KMS-11 (cell line): ENCODE measurements at regions not wholly inside any gene's neighbourhood (a gene's known extent, or its start where the extent isn't known, plus 50 kb on each side); places are given as distances from the start of the nearest gene placed in this dataset.

Experiments used
- H2AFZ ChIP-seq: fragments of 200-600 bp; sonication (generic); 2 replicates; pipeline ENCODE4 v1.6.1; 2016; ENCODE audit warnings: antibody characterized with exemption, mixed run types, low read depth
- H3K27ac ChIP-seq: fragments of 200-600 bp; sonication (generic); 2 replicates; pipeline ENCODE4 v1.6.1; 2016; ENCODE audit warnings: mild to moderate bottlenecking, mixed run types
- H3K27me3 ChIP-seq: fragments of 200-600 bp; sonication (generic); 2 replicates; pipeline ENCODE4 v1.6.1; 2017; ENCODE audit warnings: mild to moderate bottlenecking, low read depth, mixed run types, moderate library complexity; ENCODE audit not compliant: insufficient read depth
- H3K36me3 ChIP-seq: fragments of 200-600 bp; sonication (generic); 2 replicates; pipeline ENCODE4 v1.6.1; 2017; ENCODE audit warnings: mild to moderate bottlenecking, mixed run types; ENCODE audit not compliant: insufficient read depth
- H3K4me1 ChIP-seq: fragments of 200-600 bp; sonication (generic); 2 replicates; pipeline ENCODE4 v1.6.1; 2016; ENCODE audit warnings: mild to moderate bottlenecking, low read depth, mixed run types; ENCODE audit not compliant: poor library complexity, severe bottlenecking
- H3K4me2 ChIP-seq: fragments of 200-600 bp; sonication (generic); 2 replicates; pipeline ENCODE4 v1.7.0; 2016; ENCODE audit warnings: mild to moderate bottlenecking, mixed run types
- H3K4me3 ChIP-seq: fragments of 200-600 bp; sonication (generic); IDR thresholded peaks from 2 replicates; pipeline ENCODE4 v1.6.1; 2017; ENCODE audit warnings: low read depth, low read length, mixed read lengths; ENCODE audit not compliant: insufficient read depth
- H3K79me2 ChIP-seq: fragments of 200-600 bp; sonication (generic); 2 replicates; pipeline ENCODE4 v1.6.1; 2016; ENCODE audit warnings: low read depth, mixed run types; ENCODE audit not compliant: insufficient read depth
- H3K9ac ChIP-seq: fragments of 200-600 bp; sonication (generic); 2 replicates; pipeline ENCODE4 v1.6.1; 2016; ENCODE audit warnings: mild to moderate bottlenecking, mixed run types
- H4K20me1 ChIP-seq: fragments of 200-600 bp; sonication (generic); 2 replicates; pipeline ENCODE4 v1.6.1; 2016; ENCODE audit warnings: mild to moderate bottlenecking, mixed run types; ENCODE audit not compliant: insufficient read depth
- TF ChIP-seq, protein P1 (sequence below): fragments of 200-600 bp; sonication (generic); conservative IDR thresholded peaks from 2 replicates; pipeline ENCODE4 v1.6.1; 2017; ENCODE audit warnings: low read depth, mild to moderate bottlenecking, antibody characterized with exemption, low read length, moderate library complexity, mixed read lengths

DNA sequence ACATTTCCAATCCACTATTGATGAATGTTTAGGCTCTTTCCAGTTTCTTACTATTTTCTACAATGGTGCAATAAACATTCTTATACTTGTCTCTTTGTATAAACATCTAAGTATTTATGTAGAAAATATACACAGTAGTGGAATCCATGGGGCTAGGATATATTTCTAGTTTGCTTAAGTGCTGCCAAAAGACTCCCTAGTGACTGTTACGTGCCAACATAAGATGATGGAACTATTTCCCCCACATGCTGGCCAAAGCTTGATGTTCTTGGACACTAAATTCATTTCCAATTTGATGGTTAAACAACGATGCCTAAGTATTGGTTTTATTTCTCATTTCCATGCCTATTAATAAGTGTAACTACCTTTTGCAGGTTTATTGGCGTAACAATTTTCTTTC, 378.4 kb upstream of the HNRNPA3 start:
- Histone ChIP-seq H4K20me1 (no peaks in the 10 kb centered on the region), H3K36me3 (no peaks in the 10 kb centered on the region), H2AFZ (no peak overlapping the region), H3K9ac (no peak overlapping the region), H3K4me1 (no peaks in the 10 kb centered on the region), H3K4me2 (no peak overlapping the region), H3K79me2 (no peaks in the 10 kb centered on the region), H3K27ac (no peak overlapping the region), H3K4me3 (no peak overlapping the region), H3K27me3 (no peaks in the 10 kb centered on the region)
- TF ChIP-seq, protein P1, sequence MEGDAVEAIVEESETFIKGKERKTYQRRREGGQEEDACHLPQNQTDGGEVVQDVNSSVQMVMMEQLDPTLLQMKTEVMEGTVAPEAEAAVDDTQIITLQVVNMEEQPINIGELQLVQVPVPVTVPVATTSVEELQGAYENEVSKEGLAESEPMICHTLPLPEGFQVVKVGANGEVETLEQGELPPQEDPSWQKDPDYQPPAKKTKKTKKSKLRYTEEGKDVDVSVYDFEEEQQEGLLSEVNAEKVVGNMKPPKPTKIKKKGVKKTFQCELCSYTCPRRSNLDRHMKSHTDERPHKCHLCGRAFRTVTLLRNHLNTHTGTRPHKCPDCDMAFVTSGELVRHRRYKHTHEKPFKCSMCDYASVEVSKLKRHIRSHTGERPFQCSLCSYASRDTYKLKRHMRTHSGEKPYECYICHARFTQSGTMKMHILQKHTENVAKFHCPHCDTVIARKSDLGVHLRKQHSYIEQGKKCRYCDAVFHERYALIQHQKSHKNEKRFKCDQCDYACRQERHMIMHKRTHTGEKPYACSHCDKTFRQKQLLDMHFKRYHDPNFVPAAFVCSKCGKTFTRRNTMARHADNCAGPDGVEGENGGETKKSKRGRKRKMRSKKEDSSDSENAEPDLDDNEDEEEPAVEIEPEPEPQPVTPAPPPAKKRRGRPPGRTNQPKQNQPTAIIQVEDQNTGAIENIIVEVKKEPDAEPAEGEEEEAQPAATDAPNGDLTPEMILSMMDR, result no peak

DNA sequence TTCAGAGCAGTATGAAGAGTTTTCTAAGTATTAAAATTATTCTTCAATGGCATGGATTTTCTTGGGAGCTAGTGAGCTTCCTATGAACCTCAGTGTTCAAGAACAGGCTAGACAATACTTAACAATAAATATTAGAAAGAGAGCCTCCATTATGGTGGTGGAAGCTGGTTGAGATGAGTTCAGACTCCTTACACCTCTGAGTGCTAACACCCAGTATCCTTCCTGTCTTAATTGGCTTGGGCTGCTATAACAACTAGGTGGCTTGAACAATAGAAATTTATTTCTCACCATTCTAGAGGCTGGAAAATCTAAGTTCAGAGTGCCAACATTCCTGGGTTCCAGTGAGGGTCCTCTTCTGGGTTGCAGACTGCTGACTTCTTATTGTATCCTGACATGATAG, 369.4 kb upstream of the HNRNPA3 start:
- no peak overlapping the region for H3K4me3 ChIP-seq
- TF ChIP-seq, protein P1, result no peak
- no peaks in the 10 kb centered on the region for H3K36me3 ChIP-seq
- H2AFZ ChIP-seq, result no peak overlapping the region
- H3K9ac ChIP-seq, result no peak overlapping the region
- no peaks in the 10 kb centered on the region for H4K20me1 ChIP-seq
- no peak overlapping the region for H3K27ac ChIP-seq
- no peaks in the 10 kb centered on the region for H3K27me3 ChIP-seq
- H3K4me1 ChIP-seq, result no peaks in the 10 kb centered on the region
- no peak overlapping the region for H3K4me2 ChIP-seq
- no peaks in the 10 kb centered on the region for H3K79me2 ChIP-seq

DNA sequence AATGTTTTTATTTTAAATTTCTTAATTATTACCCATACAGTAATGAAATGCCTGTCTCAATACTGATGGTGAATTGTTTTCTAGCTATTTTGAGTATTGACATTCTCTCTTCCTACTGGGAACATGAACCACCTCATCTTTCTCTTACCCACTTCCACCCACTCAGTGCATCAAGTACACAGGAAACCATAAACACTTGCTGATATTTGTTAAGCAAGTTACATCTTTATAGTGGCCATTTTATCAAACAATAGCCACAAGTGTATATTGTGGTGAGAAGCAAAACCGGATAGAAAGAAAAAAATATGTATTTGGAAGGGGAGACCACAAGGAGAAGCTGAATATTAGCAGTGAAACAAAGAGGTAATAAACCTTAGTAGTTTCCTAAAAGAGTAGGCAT, 368.1 kb upstream of the HNRNPA3 start:
- H3K4me3 ChIP-seq, result no peak overlapping the region
- no peak overlapping the region for H3K9ac ChIP-seq
- H3K79me2 ChIP-seq, result no peaks in the 10 kb centered on the region
- TF ChIP-seq, protein P1, result no peak
- no peaks in the 10 kb centered on the region for H3K4me1 ChIP-seq
- no peaks in the 10 kb centered on the region for H3K27me3 ChIP-seq
- no peaks in the 10 kb centered on the region for H3K36me3 ChIP-seq
- no peak overlapping the region for H3K4me2 ChIP-seq
- no peaks in the 10 kb centered on the region for H4K20me1 ChIP-seq
- no peak overlapping the region for H3K27ac ChIP-seq
- H2AFZ ChIP-seq, result no peak overlapping the region

DNA sequence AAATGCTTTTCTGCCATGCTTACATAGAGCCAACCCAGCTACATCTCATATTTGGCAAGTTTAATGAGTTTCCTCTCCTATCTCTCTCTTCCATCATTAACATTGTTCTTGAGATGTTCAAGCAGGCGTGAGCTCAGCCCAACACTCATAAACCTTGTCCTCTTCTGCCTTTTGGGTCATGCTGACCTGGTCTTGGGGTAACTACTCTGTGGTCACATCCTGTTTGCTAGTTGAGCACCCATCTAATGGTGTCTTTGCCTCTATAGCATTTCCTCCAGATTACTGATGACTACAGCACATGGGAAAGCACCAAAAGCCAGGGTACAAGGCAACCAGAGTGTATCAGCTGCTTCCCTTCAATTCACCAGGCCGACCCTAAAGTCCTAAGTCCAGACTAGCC, 366.9 kb upstream of the HNRNPA3 start:
- Histone ChIP-seq H3K4me2 (no peak overlapping the region), H3K9ac (no peak overlapping the region), H3K79me2 (no peaks in the 10 kb centered on the region), H4K20me1 (no peaks in the 10 kb centered on the region), H3K36me3 (no peaks in the 10 kb centered on the region), H3K4me3 (no peak overlapping the region), H3K4me1 (no peaks in the 10 kb centered on the region), H3K27me3 (no peaks in the 10 kb centered on the region), H2AFZ (no peak overlapping the region), H3K27ac (no peak overlapping the region)
- TF ChIP-seq, protein P1, result no peak

DNA sequence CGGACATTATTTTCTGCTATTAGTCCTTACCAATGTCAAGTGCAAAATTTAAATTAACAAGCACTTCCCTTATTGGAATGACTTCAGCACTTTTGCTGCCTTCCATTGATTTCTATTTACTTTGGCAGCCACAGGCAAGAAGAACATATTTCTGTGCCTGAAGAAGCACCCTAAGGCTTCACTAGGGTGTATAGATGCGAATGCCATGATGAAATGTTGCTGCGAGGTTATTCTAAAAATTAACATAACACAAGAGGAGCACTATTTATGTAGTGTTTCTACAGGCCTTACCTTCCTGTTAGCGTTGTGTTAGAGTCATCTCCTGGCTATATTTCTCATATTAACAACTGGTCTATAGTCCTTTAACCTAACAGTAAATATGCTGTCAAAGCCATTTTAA, 365.0 kb upstream of the HNRNPA3 start:
- no peak overlapping the region for H3K27ac ChIP-seq
- H3K4me2 ChIP-seq, result no peak overlapping the region
- H3K4me1 ChIP-seq, result peaks cover 4% of the 10 kb centered on the region
- H3K9ac ChIP-seq, result no peak overlapping the region
- no peak overlapping the region for H2AFZ ChIP-seq
- H3K4me3 ChIP-seq, result no peak overlapping the region
- no peaks in the 10 kb centered on the region for H4K20me1 ChIP-seq
- no peaks in the 10 kb centered on the region for H3K36me3 ChIP-seq
- H3K27me3 ChIP-seq, result no peaks in the 10 kb centered on the region
- TF ChIP-seq, protein P1, result no peak
- no peaks in the 10 kb centered on the region for H3K79me2 ChIP-seq
